CD4-positive, CD25-positive, alpha-beta regulatory T cell (primary cell): ENCODE measurements at regions not wholly inside any gene's neighbourhood (a gene's known extent, or its start where the extent isn't known, plus 50 kb on each side); places are given as distances from the start of the nearest gene placed in this dataset.

Experiments
- ATAC-seq, 2 donors: fragments of 150-1000 bp; cut with Tn5 transposase; one replicate each; pipeline ENCODE4 v1.10.0; 2021; ENCODE audit warnings: low read depth in 2 of 2, moderate number of reproducible peaks in 2 of 2, moderate library complexity in 1 of 2
- DNase-seq, 3 donors: peaks; one replicate each; pipeline versions ENCODE4 v3.0.0 to v3.0.0-alpha.2; 2012 to 2022; ENCODE audit warnings: mixed read lengths in 1 of 3
- H3K27ac ChIP-seq: one replicate; pipeline ENCODE4 v1.7.0; 2013; ENCODE audit warnings: mild to moderate bottlenecking, low read length; ENCODE audit not compliant: insufficient read depth, poor library complexity, severe bottlenecking
- H3K27me3 ChIP-seq: one replicate; pipeline ENCODE4 v1.7.0; 2013; ENCODE audit warnings: low read length; ENCODE audit not compliant: control insufficient read depth, insufficient read depth
- H3K36me3 ChIP-seq: one replicate; pipeline ENCODE4 v1.7.0; 2013; ENCODE audit warnings: mild to moderate bottlenecking, low read length, moderate library complexity; ENCODE audit not compliant: control insufficient read depth, insufficient read depth
- H3K4me1 ChIP-seq: 2 replicates; pipeline ENCODE4 v1.7.0; 2013; ENCODE audit warnings: mild to moderate bottlenecking, low read length; ENCODE audit not compliant: insufficient read depth, control insufficient read depth, poor library complexity, severe bottlenecking
- H3K4me3 ChIP-seq: one replicate; pipeline ENCODE4 v1.7.0; 2013; ENCODE audit warnings: low read depth, mild to moderate bottlenecking, low read length, moderate library complexity
- H3K9me3 ChIP-seq, 2 experiments: 1 replicate in 1 of 2; 2 replicates in 1 of 2; pipeline ENCODE4 v1.7.0; 2013; ENCODE audit warnings: low read length in 2 of 2, mild to moderate bottlenecking in 1 of 2, moderate library complexity in 1 of 2; ENCODE audit not compliant: control insufficient read depth in 2 of 2
- H3K27ac Mint-ChIP-seq, 3 donors: one replicate each; pipeline ENCODE4 v1.8.0; 2020 to 2022; ENCODE audit warnings: mild to moderate bottlenecking in 3 of 3, mixed read lengths in 3 of 3, moderate library complexity in 2 of 3
- H3K27me3 Mint-ChIP-seq: one replicate; pipeline ENCODE4 v1.8.0; 2022; ENCODE audit warnings: mild to moderate bottlenecking, mixed read lengths
- H3K36me3 Mint-ChIP-seq: one replicate; pipeline ENCODE4 v1.8.0; 2020; ENCODE audit warnings: mixed read lengths
- H3K4me1 Mint-ChIP-seq, 4 donors: one replicate each; pipeline ENCODE4 v1.8.0; 2020 to 2022; ENCODE audit warnings: mixed read lengths in 4 of 4, mild to moderate bottlenecking in 1 of 4
- H3K4me3 Mint-ChIP-seq, 4 donors: one replicate each; pipeline ENCODE4 v1.8.0; 2020 to 2022; ENCODE audit warnings: mild to moderate bottlenecking in 4 of 4, mixed read lengths in 4 of 4, moderate library complexity in 3 of 4
- H3K9me3 Mint-ChIP-seq, 7 donors: one replicate each; pipeline ENCODE4 v1.8.0; 2020 to 2022; ENCODE audit warnings: mixed read lengths in 7 of 7, mild to moderate bottlenecking in 3 of 7, moderate library complexity in 2 of 7

DNA sequence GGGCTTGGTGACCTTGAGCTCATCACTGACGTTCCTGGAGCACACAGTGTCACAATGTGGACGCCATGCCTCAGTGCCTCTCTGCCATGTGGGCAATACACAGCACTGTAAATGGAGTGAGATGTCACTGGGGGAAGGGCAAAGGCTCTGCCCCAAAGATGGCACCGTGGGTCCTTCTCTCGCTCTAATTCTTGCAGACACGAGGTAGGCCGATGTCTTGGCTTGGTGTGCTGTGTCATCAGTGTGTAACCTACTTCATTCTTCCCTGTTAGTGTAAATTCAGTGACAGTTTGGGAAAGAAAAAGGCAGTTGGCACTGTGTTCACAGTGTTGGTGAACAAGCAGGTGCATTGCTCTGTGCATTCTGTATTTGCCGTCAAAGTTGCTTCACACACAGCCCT lies 309.3 kb upstream of the MYT1L start:
- Histone ChIP-seq H3K4me1 (no peaks in the 10 kb centered on the region), H3K36me3 (no peaks in the 10 kb centered on the region), H3K4me3 (no peak overlapping the region), H3K27ac (no peak overlapping the region), H3K27me3 (no peaks in the 10 kb centered on the region), H3K9me3 (no peaks in the 10 kb centered on the region)
- Mint-ChIP-seq H3K4me1 (peaks cover 0 to 8% (median 3%) of the 10 kb centered on the region in 4 donors), H3K4me3 (no peak overlapping the region), H3K9me3 (peaks cover 0 to 2% (median 0%) of the 10 kb centered on the region in 7 donors), H3K27me3 (no peaks in the 10 kb centered on the region), H3K27ac (no peak overlapping the region), H3K36me3 (no peaks in the 10 kb centered on the region)
- DNase-seq (no peak), ATAC-seq (no peak)

DNA sequence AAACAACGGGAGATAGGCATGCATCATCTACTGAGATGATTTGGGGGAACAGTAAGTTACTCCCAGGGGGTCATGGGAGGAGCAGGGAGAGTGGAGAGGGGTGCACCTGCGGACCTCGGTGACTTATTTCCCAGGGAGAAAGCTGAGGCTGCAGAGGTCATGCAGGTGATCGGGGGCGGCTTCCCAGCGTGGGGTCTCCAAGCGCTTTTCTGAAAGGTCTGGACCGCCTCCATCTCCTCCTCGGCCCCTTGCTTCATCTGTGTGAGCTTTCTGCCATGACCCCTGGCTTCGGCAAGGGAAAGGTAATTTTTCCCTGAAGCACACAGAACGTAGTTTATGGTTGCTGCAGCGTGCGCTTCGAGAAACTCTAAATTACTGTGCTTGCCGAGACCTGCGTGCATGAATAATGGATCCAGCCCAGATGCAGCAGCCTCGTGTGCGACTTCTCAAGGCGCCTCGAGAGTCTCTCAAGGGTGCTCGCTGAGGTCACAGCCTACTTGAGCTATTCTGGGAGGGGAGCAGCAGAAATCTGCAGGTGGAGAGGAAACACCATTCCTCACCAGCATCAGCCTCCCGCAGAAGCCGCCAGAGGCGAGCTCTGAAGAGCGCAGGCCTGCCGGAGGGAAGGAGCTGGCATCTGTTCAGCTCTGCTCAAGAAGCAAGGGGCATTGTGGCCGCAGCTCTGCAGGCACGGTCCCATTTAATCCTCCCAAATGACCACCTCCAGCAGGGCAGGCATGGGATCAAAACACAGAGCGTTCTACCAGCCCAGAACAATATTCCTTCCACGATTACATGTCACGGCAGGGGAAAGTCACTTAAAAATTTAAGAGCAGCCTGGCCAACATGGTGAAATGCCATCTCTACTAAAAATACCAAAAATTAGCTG lies 308.4 kb upstream of the MYT1L start:
- Mint-ChIP-seq H3K36me3 (no peaks in the 10 kb centered on the region), H3K9me3 (peaks cover 0 to 2% (median 0%) of the 10 kb centered on the region in 7 donors), H3K27ac (no peak overlapping the region), H3K4me1 (peaks cover 0 to 8% (median 3%) of the 10 kb centered on the region in 4 donors), H3K27me3 (peaks cover 4% of the 10 kb centered on the region), H3K4me3 (no peak overlapping the region)
- H3K4me1 ChIP-seq: no peaks in the 10 kb centered on the region
- H3K36me3 ChIP-seq: no peaks in the 10 kb centered on the region
- H3K27me3 ChIP-seq: no peaks in the 10 kb centered on the region
- H3K9me3 ChIP-seq: no peaks in the 10 kb centered on the region
- DNase-seq (no peak), ATAC-seq (no peak)
- no peak overlapping the region for H3K27ac ChIP-seq
- H3K4me3 ChIP-seq: no peak overlapping the region

DNA sequence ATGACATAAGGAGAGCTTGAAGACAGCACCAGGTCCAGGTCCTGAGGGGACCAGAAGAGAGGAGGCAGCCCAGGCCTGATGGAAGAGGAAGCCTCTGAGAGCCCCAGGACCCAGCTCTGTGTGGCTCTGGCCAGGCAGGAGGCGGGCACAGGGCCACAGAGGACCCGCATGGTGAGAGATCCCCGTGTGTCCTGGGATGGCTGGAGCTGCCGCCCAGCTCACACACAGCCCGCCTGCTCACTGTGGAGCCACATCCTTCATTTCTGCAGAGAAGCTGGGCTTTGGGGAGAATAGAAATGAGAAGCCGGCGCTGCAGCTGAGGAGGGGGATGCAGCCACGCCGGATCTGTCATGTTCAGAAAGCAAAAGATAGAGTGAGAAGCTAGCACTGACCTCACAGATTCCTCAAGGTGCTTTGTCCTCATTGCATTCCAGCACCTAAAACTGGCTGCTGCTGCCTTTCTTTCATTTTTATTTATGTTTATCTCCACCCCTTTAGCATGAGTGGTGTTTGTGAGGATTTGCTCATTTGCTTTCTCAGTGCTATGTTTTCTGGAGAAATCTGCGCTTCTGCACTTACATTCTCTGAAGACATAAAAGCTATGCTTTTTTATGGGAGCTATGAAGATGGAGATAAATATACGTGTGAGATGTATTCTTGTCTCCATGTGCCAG lies 307.6 kb upstream of the MYT1L start:
- Histone ChIP-seq H3K9me3 (no peaks in the 10 kb centered on the region), H3K36me3 (no peaks in the 10 kb centered on the region), H3K4me1 (no peaks in the 10 kb centered on the region), H3K27me3 (no peaks in the 10 kb centered on the region), H3K4me3 (no peak overlapping the region), H3K27ac (no peak overlapping the region)
- Mint-ChIP-seq H3K9me3 (peaks cover 0 to 2% (median 0%) of the 10 kb centered on the region in 7 donors), H3K27me3 (peaks cover 4% of the 10 kb centered on the region), H3K36me3 (no peaks in the 10 kb centered on the region), H3K27ac (no peak overlapping the region), H3K4me1 (peaks cover 0 to under 1% (median 0%) of the 10 kb centered on the region in 4 donors), H3K4me3 (no peak overlapping the region)
- DNase-seq (no peak), ATAC-seq (no peak)

DNA sequence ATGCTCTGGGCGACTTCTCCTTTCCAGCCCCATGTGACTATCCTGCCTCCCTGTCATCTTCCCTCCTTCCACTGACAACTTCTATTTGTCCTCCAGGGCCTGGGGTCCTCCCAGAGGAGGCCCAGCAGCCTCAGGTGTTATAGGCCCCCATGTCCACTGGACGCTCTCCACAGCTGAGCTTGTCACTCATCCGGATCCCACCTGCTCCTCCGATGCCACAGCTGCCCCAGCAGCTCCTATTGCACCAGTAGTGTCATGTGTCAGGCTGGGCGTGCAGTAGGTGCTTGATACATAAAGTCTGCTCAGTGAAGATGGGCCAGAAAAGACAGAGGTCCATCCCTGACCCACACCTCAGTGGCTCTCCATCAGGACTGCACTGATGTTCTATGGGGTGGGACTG lies 305.7 kb upstream of the MYT1L start:
- ATAC-seq (no peak), DNase-seq (no peak)
- Histone ChIP-seq H3K27me3 (no peaks in the 10 kb centered on the region), H3K36me3 (no peaks in the 10 kb centered on the region), H3K4me1 (no peaks in the 10 kb centered on the region), H3K4me3 (no peak overlapping the region), H3K27ac (no peak overlapping the region), H3K9me3 (no peaks in the 10 kb centered on the region)
- Mint-ChIP-seq H3K4me1 (no peaks in the 10 kb centered on the region), H3K27me3 (peaks cover 4% of the 10 kb centered on the region), H3K36me3 (no peaks in the 10 kb centered on the region), H3K9me3 (peaks cover 0 to 2% (median 0%) of the 10 kb centered on the region in 7 donors), H3K4me3 (no peak overlapping the region), H3K27ac (no peak overlapping the region)

DNA sequence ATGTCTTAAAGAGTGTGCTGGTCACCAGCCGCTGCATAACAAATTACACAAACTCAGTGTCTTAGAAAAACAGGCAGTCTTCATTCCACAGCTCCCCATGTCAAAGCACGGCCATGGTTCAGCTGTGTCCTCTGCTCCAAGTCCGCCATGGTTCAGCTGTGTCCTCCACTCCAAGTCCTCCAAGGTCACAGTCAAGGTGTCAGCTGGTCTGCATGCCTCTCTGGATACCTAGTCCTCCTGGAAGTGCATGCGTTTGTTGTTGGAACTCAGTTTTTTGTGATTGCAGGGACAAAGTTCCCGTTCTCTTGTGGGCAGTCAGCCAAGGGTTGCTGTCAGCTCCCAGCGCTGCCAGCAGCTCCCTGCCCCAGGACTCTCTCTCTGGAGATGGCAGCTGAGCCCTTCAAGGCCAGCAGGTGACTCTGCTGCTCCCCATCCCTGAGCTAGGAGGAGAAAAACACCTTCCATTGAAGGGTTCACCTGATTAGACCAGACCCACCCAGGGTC lies 304.0 kb upstream of the MYT1L start:
- Mint-ChIP-seq H3K36me3 (no peaks in the 10 kb centered on the region), H3K4me3 (no peak overlapping the region), H3K4me1 (no peaks in the 10 kb centered on the region), H3K9me3 (peaks cover 0 to 5% (median 0%) of the 10 kb centered on the region in 7 donors), H3K27me3 (peaks cover 4% of the 10 kb centered on the region), H3K27ac (no peak overlapping the region)
- Histone ChIP-seq H3K27ac (no peak overlapping the region), H3K36me3 (no peaks in the 10 kb centered on the region), H3K9me3 (no peaks in the 10 kb centered on the region), H3K27me3 (no peaks in the 10 kb centered on the region), H3K4me3 (no peak overlapping the region), H3K4me1 (no peaks in the 10 kb centered on the region)
- ATAC-seq (no peak), DNase-seq (no peak)

- no peaks in the 10 kb centered on the region for H3K36me3 ChIP-seq
- peaks cover 0 to 7% (median 0%) of the 10 kb centered on the region in 7 donors for H3K9me3 Mint-ChIP-seq
- H3K27me3 ChIP-seq: no peaks in the 10 kb centered on the region
- no peaks in the 10 kb centered on the region for H3K9me3 ChIP-seq
- no peak overlapping the region for H3K27ac ChIP-seq
- H3K27ac Mint-ChIP-seq: no peak overlapping the region
- DNase-seq (no peak), ATAC-seq (no peak)
- H3K4me3 ChIP-seq: no peak overlapping the region
- H3K4me1 ChIP-seq: no peaks in the 10 kb centered on the region
- peaks cover 4% of the 10 kb centered on the region for H3K27me3 Mint-ChIP-seq
- H3K4me1 Mint-ChIP-seq: no peaks in the 10 kb centered on the region
- no peak overlapping the region for H3K4me3 Mint-ChIP-seq
- no peaks in the 10 kb centered on the region for H3K36me3 Mint-ChIP-seq
Measured at GRCh38 chr2:2633017-2633416, 301.9 kb upstream of the MYT1L start.

- no peaks in the 10 kb centered on the region for H3K27me3 ChIP-seq
- Mint-ChIP-seq H3K36me3 (no peaks in the 10 kb centered on the region), H3K27ac (no peak overlapping the region), H3K4me1 (no peaks in the 10 kb centered on the region), H3K4me3 (no peak overlapping the region), H3K27me3 (no peaks in the 10 kb centered on the region), H3K9me3 (no peaks in the 10 kb centered on the region)
- no peak for DNase-seq
- no peak overlapping the region for H3K4me3 ChIP-seq
- H3K9me3 ChIP-seq: no peaks in the 10 kb centered on the region
- no peak for ATAC-seq
- no peaks in the 10 kb centered on the region for H3K36me3 ChIP-seq
- H3K4me1 ChIP-seq: no peaks in the 10 kb centered on the region
- no peak overlapping the region for H3K27ac ChIP-seq
Measured at GRCh38 chr2:2623939-2624338, 292.9 kb upstream of the MYT1L start.
